ENCODE measurements at regions not wholly inside any gene's neighbourhood (a gene's known extent, or its start where the extent isn't known, plus 50 kb on each side); places are given as distances from the start of the nearest gene placed in this dataset.

DNA sequence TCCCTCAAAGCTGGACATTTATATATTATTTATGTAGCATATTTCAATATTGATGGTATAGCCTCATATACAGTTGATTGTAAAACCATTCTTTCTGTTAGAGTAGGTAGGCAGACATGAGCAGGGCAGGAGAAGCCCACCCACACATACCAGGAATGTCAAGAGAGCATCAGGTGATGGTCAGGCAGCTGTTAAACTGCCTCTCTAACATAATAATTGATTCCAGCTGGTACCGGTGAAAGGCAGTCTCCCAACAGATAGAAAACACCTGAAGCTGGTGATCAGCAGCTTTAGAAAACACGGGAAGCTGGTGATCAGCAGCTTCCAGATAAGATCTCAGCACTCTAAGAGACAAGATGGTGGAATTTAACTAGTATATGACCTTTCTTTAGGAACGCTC lies 132.9 kb downstream of the SLITRK6 start:
- DNase-seq, result no peak
- Mint-ChIP-seq H3K4me3 (ENCODE audit: unreplicated experiment) (no peak overlapping the region), H3K27ac (ENCODE audit: unreplicated experiment) (no peak overlapping the region), H3K4me1 (ENCODE audit: low read depth, unreplicated experiment) (no peaks in the 10 kb centered on the region), H3K9me3 (ENCODE audit: unreplicated experiment) (peaks cover 9% of the 10 kb centered on the region), H3K27me3 (ENCODE audit: insufficient read depth, unreplicated experiment) (peaks cover 2% of the 10 kb centered on the region), H3K36me3 (ENCODE audit: insufficient read depth, unreplicated experiment) (no peaks in the 10 kb centered on the region)
- TF ChIP-seq, protein P1, sequence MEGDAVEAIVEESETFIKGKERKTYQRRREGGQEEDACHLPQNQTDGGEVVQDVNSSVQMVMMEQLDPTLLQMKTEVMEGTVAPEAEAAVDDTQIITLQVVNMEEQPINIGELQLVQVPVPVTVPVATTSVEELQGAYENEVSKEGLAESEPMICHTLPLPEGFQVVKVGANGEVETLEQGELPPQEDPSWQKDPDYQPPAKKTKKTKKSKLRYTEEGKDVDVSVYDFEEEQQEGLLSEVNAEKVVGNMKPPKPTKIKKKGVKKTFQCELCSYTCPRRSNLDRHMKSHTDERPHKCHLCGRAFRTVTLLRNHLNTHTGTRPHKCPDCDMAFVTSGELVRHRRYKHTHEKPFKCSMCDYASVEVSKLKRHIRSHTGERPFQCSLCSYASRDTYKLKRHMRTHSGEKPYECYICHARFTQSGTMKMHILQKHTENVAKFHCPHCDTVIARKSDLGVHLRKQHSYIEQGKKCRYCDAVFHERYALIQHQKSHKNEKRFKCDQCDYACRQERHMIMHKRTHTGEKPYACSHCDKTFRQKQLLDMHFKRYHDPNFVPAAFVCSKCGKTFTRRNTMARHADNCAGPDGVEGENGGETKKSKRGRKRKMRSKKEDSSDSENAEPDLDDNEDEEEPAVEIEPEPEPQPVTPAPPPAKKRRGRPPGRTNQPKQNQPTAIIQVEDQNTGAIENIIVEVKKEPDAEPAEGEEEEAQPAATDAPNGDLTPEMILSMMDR (IDR thresholded peaks at IDR 0.05; ENCODE audit: insufficient read depth in 1 of 2, low read depth in 1 of 2, low read length in 1 of 2, severe bottlenecking in 1 of 2, unreplicated experiment in 1 of 2), result no peak
- intact Hi-C loops (cut with micrococcal nuclease; ENCODE audit: unreplicated experiment), result no loop called here
- Histone ChIP-seq H3K27me3 (replicated peaks; ENCODE audit: control insufficient read depth, insufficient read depth, low read length) (no peaks in the 10 kb centered on the region), H3K36me3 (ENCODE audit: control insufficient read depth, insufficient read depth, low read length) (no peaks in the 10 kb centered on the region), H3K4me1 (no peaks in the 10 kb centered on the region), H3K9me3 (no peaks in the 10 kb centered on the region), H3K4me3 (ENCODE audit: low read depth, low read length) (no peak overlapping the region)
- no TSS peak for BruUV-seq (replicated peaks)
- CTCF ChIA-PET, result no interaction called here
- POLR2A ChIA-PET, result no interaction called here

DNA sequence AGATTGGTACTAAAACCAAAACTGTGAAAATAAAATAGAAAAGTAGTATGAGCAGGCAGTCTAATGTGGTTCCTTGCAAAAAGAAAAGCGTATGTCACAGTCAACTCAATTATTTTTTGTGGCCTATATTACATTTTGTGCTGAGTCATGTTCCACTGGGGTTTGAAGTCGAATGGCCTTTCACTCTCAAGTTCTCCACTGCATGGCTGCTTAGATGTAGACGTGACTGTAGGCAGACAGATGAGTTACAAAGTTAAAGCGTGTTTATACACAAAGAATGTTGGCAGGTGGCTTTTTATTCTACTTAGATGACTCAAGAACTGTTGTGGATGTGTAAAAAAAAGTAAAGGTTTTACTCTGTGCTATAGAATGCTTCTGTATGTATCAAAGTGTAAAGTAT lies 133.9 kb downstream of the SLITRK6 start:
- intact Hi-C loops (cut with micrococcal nuclease; ENCODE audit: unreplicated experiment), result no loop called here
- Histone ChIP-seq H3K36me3 (ENCODE audit: control insufficient read depth, insufficient read depth, low read length) (no peaks in the 10 kb centered on the region), H3K27me3 (replicated peaks; ENCODE audit: control insufficient read depth, insufficient read depth, low read length) (no peaks in the 10 kb centered on the region), H3K9me3 (no peaks in the 10 kb centered on the region), H3K4me1 (no peaks in the 10 kb centered on the region), H3K4me3 (ENCODE audit: low read depth, low read length) (no peak overlapping the region)
- no peaks in the 10 kb centered on the region for H3K27me3 Mint-ChIP-seq (ENCODE audit: insufficient read depth, unreplicated experiment)
- no peaks in the 10 kb centered on the region for H3K36me3 Mint-ChIP-seq (ENCODE audit: insufficient read depth, unreplicated experiment)
- no peak overlapping the region for H3K4me3 Mint-ChIP-seq (ENCODE audit: unreplicated experiment)
- H3K4me1 Mint-ChIP-seq (ENCODE audit: low read depth, unreplicated experiment), result no peaks in the 10 kb centered on the region
- H3K9me3 Mint-ChIP-seq (ENCODE audit: unreplicated experiment), result peaks cover 10% of the 10 kb centered on the region
- TF ChIP-seq, protein P1 (IDR thresholded peaks at IDR 0.05; ENCODE audit: insufficient read depth in 1 of 2, low read depth in 1 of 2, low read length in 1 of 2, severe bottlenecking in 1 of 2, unreplicated experiment in 1 of 2), result no peak
- BruUV-seq (replicated peaks), result no TSS peak
- H3K27ac Mint-ChIP-seq (ENCODE audit: unreplicated experiment), result no peak overlapping the region
- ChIA-PET POLR2A (no interaction called here), CTCF (no interaction called here)
- no peak for DNase-seq

DNA sequence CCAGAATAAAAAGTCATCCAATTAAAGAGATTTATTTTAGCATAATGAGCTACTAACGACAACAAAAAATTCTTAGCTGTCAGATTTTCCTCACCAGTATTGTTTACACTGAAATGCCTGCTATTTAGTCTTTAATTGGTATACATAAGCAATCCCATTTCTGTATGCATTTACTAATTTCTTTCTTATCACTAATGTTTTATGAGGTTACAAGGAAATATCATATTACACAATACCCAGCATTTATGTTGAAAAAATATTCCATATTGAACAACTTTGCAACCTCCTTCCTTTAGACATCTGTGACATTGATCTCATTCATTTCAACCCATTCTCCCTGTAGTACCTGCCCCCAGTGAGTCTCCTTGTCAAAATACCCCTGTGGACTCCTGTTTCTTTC lies 135.4 kb downstream of the SLITRK6 start:
- Histone ChIP-seq H3K4me3 (ENCODE audit: low read depth, low read length) (no peak overlapping the region), H3K27me3 (replicated peaks; ENCODE audit: control insufficient read depth, insufficient read depth, low read length) (no peaks in the 10 kb centered on the region), H3K36me3 (ENCODE audit: control insufficient read depth, insufficient read depth, low read length) (no peaks in the 10 kb centered on the region), H3K4me1 (no peaks in the 10 kb centered on the region), H3K9me3 (no peaks in the 10 kb centered on the region)
- TF ChIP-seq, protein P1 (IDR thresholded peaks at IDR 0.05; ENCODE audit: insufficient read depth in 1 of 2, low read depth in 1 of 2, low read length in 1 of 2, severe bottlenecking in 1 of 2, unreplicated experiment in 1 of 2), result no peak
- Mint-ChIP-seq H3K4me1 (ENCODE audit: low read depth, unreplicated experiment) (no peaks in the 10 kb centered on the region), H3K36me3 (ENCODE audit: insufficient read depth, unreplicated experiment) (no peaks in the 10 kb centered on the region), H3K4me3 (ENCODE audit: unreplicated experiment) (no peak overlapping the region), H3K27me3 (ENCODE audit: insufficient read depth, unreplicated experiment) (no peaks in the 10 kb centered on the region), H3K27ac (ENCODE audit: unreplicated experiment) (no peak overlapping the region), H3K9me3 (ENCODE audit: unreplicated experiment) (peaks cover 10% of the 10 kb centered on the region)
- CTCF ChIA-PET, result no interaction called here
- DNase-seq, result no peak
- no TSS peak for BruUV-seq (replicated peaks)
- intact Hi-C loops (cut with micrococcal nuclease; ENCODE audit: unreplicated experiment), result no loop called here
- POLR2A ChIA-PET, result no interaction called here

All from Caco-2 (cell line).